T-cell (primary cell): ENCODE measurements at regions not wholly inside any gene's neighbourhood (a gene's known extent, or its start where the extent isn't known, plus 50 kb on each side); places are given as distances from the start of the nearest gene placed in this dataset.

Source experiments
- ATAC-seq, 4 experiments: fragments of 200-7000 bp in 3 of 4; fragments of 150-1000 bp in 1 of 4; cut with Tn5 transposase; replicated peaks in 1 of 4; 1 replicate in 3 of 4; 2 replicates in 1 of 4; pipeline ENCODE4 v1.10.0; 2021; ENCODE audit warnings: moderate library complexity in 3 of 4, mild to moderate bottlenecking in 2 of 4, moderate number of reproducible peaks in 1 of 4
- CTCF ChIA-PET, 2 donors: fragments of 300-600 bp; sonication (Branson Sonifier 250); formaldehyde crosslinking; loops; one replicate each; lab custom pipeline; 2022; ENCODE audit warnings: antibody characterized with exemption in 2 of 2; lab: Charles Lee
- POLR2A ChIA-PET, 2 donors: fragments of 300-600 bp; sonication (Branson Sonifier 250); formaldehyde crosslinking; loops; one replicate each; lab custom pipeline; 2022; ENCODE audit warnings: antibody characterized with exemption in 2 of 2; lab: Charles Lee
- DNase-seq, 35 experiments: peaks; one replicate each; pipeline versions ENCODE4 v3.0.0 to v3.0.0-alpha.2; 2013 to 2023
- H3K27ac ChIP-seq: one replicate; pipeline ENCODE4 v1.5.1; 2013; ENCODE audit warnings: low read length
- H3K27me3 ChIP-seq, 2 experiments: replicated peaks in 1 of 2; 1 replicate in 1 of 2; 2 replicates in 1 of 2; pipeline versions ENCODE4 v1.6.1 to v1.7.0; 2013; ENCODE audit warnings: low read length in 1 of 2, mixed read lengths in 1 of 2; ENCODE audit not compliant: control insufficient read depth in 2 of 2, insufficient read depth in 2 of 2; ENCODE audit errors: extremely low read depth in 1 of 2
- H3K36me3 ChIP-seq, 2 donors: 1 replicate in 1 of 2; 2 replicates in 1 of 2; pipeline versions ENCODE4 v1.6.1 to v1.7.0; 2013; ENCODE audit warnings: low read length in 1 of 2; ENCODE audit not compliant: control insufficient read depth in 2 of 2, insufficient read depth in 1 of 2; ENCODE audit errors: extremely low read depth in 1 of 2
- H3K4me1 ChIP-seq, 2 experiments: 1 replicate in 1 of 2; 2 replicates in 1 of 2; pipeline versions ENCODE4 v1.6.1 to v1.7.0; 2013; ENCODE audit warnings: low read length in 2 of 2, mixed read lengths in 1 of 2; ENCODE audit not compliant: insufficient read depth in 2 of 2, control insufficient read depth in 1 of 2; ENCODE audit errors: extremely low read depth in 1 of 2
- H3K4me3 ChIP-seq, 2 donors: 1 replicate in 1 of 2; 2 replicates in 1 of 2; pipeline versions ENCODE4 v1.5.1 to v1.7.0; 2013; ENCODE audit warnings: mild to moderate bottlenecking in 2 of 2, low read length in 1 of 2, moderate library complexity in 1 of 2; ENCODE audit not compliant: control insufficient read depth in 1 of 2; ENCODE audit errors: extremely low read depth in 1 of 2
- H3K9me3 ChIP-seq: 2 replicates; pipeline ENCODE4 v1.7.0; 2013
- H3K27ac Mint-ChIP-seq, 2 donors: one replicate each; pipeline ENCODE4 v1.8.0; 2020 to 2021; ENCODE audit warnings: mild to moderate bottlenecking in 2 of 2, mixed read lengths in 2 of 2
- H3K27me3 Mint-ChIP-seq, 2 donors: one replicate each; pipeline ENCODE4 v1.8.0; 2021 to 2022; ENCODE audit warnings: mixed read lengths in 2 of 2
- H3K36me3 Mint-ChIP-seq: one replicate; pipeline ENCODE4 v1.8.0; 2021; ENCODE audit warnings: mixed read lengths
- H3K4me1 Mint-ChIP-seq, 3 donors: one replicate each; pipeline ENCODE4 v1.8.0; 2020 to 2022; ENCODE audit warnings: mixed read lengths in 3 of 3, mild to moderate bottlenecking in 1 of 3
- H3K4me3 Mint-ChIP-seq, 3 donors: one replicate each; pipeline ENCODE4 v1.8.0; 2020 to 2022; ENCODE audit warnings: mild to moderate bottlenecking in 3 of 3, mixed read lengths in 3 of 3, moderate library complexity in 3 of 3
- H3K9me3 Mint-ChIP-seq, 3 donors: one replicate each; pipeline ENCODE4 v1.8.0; 2020 to 2022; ENCODE audit warnings: mixed read lengths in 3 of 3
- WGBS: methylation state at CpG from one replicate; pipeline ENCODE4 v1.1.5; 2013; ENCODE audit warnings: missing lambda C conversion rate; ENCODE audit not compliant: insufficient coverage; 5-methylcytosine and 5-hydroxymethylcytosine counted together

GRCh38 chr9:120152295-120152694, 427.7 kb downstream of the CDK5RAP2 start:
- DNase-seq (no peak), ATAC-seq (no peak)
- no peak overlapping the region for H3K4me3 Mint-ChIP-seq
- no peaks in the 10 kb centered on the region for H3K9me3 ChIP-seq
- ChIA-PET POLR2A (no interaction called here), CTCF (no interaction called here)
- no peak overlapping the region for H3K27ac ChIP-seq
- peaks cover 0 to 4% (median 3%) of the 10 kb centered on the region in 3 donors for H3K9me3 Mint-ChIP-seq
- no peaks in the 10 kb centered on the region for H3K27me3 ChIP-seq
- H3K36me3 Mint-ChIP-seq = no peaks in the 10 kb centered on the region
- H3K27ac Mint-ChIP-seq = no peak overlapping the region
- H3K27me3 Mint-ChIP-seq = peaks cover 0 to 15% of the 10 kb centered on the region in 2 donors
- H3K4me1 ChIP-seq = no peaks in the 10 kb centered on the region
- no peaks in the 10 kb centered on the region for H3K4me1 Mint-ChIP-seq
- no peaks in the 10 kb centered on the region for H3K36me3 ChIP-seq
- no peak overlapping the region for H3K4me3 ChIP-seq
- 80% methylated on average over 1 of the region's 4 CpGs for WGBS

DNA sequence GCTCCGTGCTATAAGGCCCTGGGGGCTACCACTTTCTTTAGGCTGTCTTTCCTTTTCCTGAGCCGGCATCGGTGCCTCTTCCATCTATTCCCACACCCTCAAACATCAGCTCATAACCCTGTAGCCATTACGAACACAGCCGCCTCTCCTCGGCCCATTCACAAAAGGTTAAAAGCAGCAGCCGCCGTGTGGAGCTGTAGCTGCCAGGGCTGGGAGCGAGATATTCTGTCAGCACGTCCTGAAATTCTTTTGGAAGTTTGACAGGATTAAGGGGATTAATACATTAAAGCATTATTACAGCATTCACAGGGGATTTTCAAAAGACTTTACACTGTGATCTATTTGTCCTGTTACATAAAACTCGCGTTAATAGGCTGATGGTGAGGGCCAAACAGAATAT, 428.2 kb downstream of the CDK5RAP2 start:
- ChIA-PET POLR2A (no interaction called here), CTCF (no interaction called here)
- WGBS = 87% methylated on average over 5 of the region's 12 CpGs
- no peaks in the 10 kb centered on the region for H3K9me3 ChIP-seq
- H3K27me3 ChIP-seq = no peaks in the 10 kb centered on the region
- no peak overlapping the region for H3K4me3 ChIP-seq
- H3K9me3 Mint-ChIP-seq = peaks cover 0 to 4% (median 3%) of the 10 kb centered on the region in 3 donors
- H3K4me1 Mint-ChIP-seq = no peaks in the 10 kb centered on the region
- peaks cover 0 to 14% of the 10 kb centered on the region in 2 donors for H3K27me3 Mint-ChIP-seq
- H3K4me1 ChIP-seq = no peaks in the 10 kb centered on the region
- no peaks in the 10 kb centered on the region for H3K36me3 Mint-ChIP-seq
- H3K27ac ChIP-seq = no peak overlapping the region
- H3K36me3 ChIP-seq = no peaks in the 10 kb centered on the region
- ATAC-seq (no peak), DNase-seq (no peak)
- H3K27ac Mint-ChIP-seq = no peak overlapping the region
- H3K4me3 Mint-ChIP-seq = no peak overlapping the region

- CTCF ChIA-PET = no interaction called here
- Mint-ChIP-seq H3K9me3 (peaks cover 0 to 4% (median 3%) of the 10 kb centered on the region in 3 donors), H3K27me3 (peaks cover 0 to 12% of the 10 kb centered on the region in 2 donors), H3K36me3 (no peaks in the 10 kb centered on the region), H3K4me3 (no peak overlapping the region), H3K27ac (no peak overlapping the region), H3K4me1 (no peaks in the 10 kb centered on the region)
- POLR2A ChIA-PET = no interaction called here
- no peak for DNase-seq
- Histone ChIP-seq H3K36me3 (no peaks in the 10 kb centered on the region), H3K4me3 (no peak overlapping the region), H3K9me3 (no peaks in the 10 kb centered on the region), H3K27ac (no peak overlapping the region), H3K27me3 (no peaks in the 10 kb centered on the region), H3K4me1 (no peaks in the 10 kb centered on the region)
- no peak for ATAC-seq
- no CpG with 5 or more reads among the region's 3 CpGs for WGBS
These were observed 428.8 kb downstream of the CDK5RAP2 start for GRCh38 chr9:120151149-120151548.

DNA sequence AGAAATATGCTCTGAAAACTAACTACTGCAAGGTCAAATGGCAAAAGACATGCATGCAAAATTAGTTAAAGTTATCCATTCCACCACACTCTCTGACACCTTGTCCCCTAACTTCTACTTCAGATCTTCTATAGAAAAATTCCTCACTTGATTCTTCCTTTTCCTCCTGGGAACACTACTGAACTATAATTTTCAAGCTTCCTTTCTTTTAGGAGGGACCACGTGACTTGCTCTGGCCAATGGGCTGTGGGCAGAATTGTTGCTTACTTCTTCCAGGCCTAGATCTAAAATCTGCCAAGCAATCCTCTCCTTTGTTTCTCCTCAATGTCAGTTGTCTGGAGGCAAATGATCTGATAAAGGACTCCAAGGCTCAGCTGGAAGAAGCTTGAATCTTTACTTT, 441.0 kb downstream of the CDK5RAP2 start:
- no peaks in the 10 kb centered on the region for H3K4me1 ChIP-seq
- Mint-ChIP-seq H3K27me3 (no peaks in the 10 kb centered on the region), H3K4me1 (no peaks in the 10 kb centered on the region), H3K9me3 (peaks cover 0 to 16% (median 2%) of the 10 kb centered on the region in 3 donors), H3K27ac (no peak overlapping the region), H3K4me3 (no peak overlapping the region), H3K36me3 (no peaks in the 10 kb centered on the region)
- no peaks in the 10 kb centered on the region for H3K9me3 ChIP-seq
- DNase-seq = no peak
- ChIA-PET POLR2A (no interaction called here), CTCF (no interaction called here)
- WGBS = no CpG with 5 or more reads among the region's 1 CpG
- H3K27ac ChIP-seq = no peak overlapping the region
- no peak overlapping the region for H3K4me3 ChIP-seq
- H3K27me3 ChIP-seq = no peaks in the 10 kb centered on the region
- ATAC-seq = no peak
- no peaks in the 10 kb centered on the region for H3K36me3 ChIP-seq

- Histone ChIP-seq H3K36me3 (no peaks in the 10 kb centered on the region), H3K9me3 (no peaks in the 10 kb centered on the region), H3K4me3 (no peak overlapping the region), H3K27me3 (no peaks in the 10 kb centered on the region), H3K4me1 (no peaks in the 10 kb centered on the region), H3K27ac (no peak overlapping the region)
- no peaks in the 10 kb centered on the region for H3K4me1 Mint-ChIP-seq
- H3K27me3 Mint-ChIP-seq = no peaks in the 10 kb centered on the region
- H3K9me3 Mint-ChIP-seq = peaks cover 6 to 16% (median 8%) of the 10 kb centered on the region in 3 donors
- CTCF ChIA-PET = no interaction called here
- no peak overlapping the region for H3K4me3 Mint-ChIP-seq
- no peak for ATAC-seq
- POLR2A ChIA-PET = no interaction called here
- no peaks in the 10 kb centered on the region for H3K36me3 Mint-ChIP-seq
- 90% methylated on average over 2 of the region's 5 CpGs for WGBS
- no peak for DNase-seq
- no peak overlapping the region for H3K27ac Mint-ChIP-seq
These were observed 442.7 kb downstream of the CDK5RAP2 start for GRCh38 chr9:120137186-120137840.

GRCh38 chr9:120136696-120137095, 443.3 kb downstream of the CDK5RAP2 start:
- Histone ChIP-seq H3K4me3 (no peak overlapping the region), H3K9me3 (no peaks in the 10 kb centered on the region), H3K27ac (no peak overlapping the region), H3K4me1 (no peaks in the 10 kb centered on the region), H3K36me3 (no peaks in the 10 kb centered on the region), H3K27me3 (no peaks in the 10 kb centered on the region)
- no peak for ATAC-seq
- WGBS = no CpG with 5 or more reads among the region's 1 CpG
- no peak for DNase-seq
- Mint-ChIP-seq H3K27me3 (no peaks in the 10 kb centered on the region), H3K9me3 (peaks cover 6 to 16% (median 8%) of the 10 kb centered on the region in 3 donors), H3K4me3 (no peak overlapping the region), H3K27ac (no peak overlapping the region), H3K4me1 (no peaks in the 10 kb centered on the region), H3K36me3 (no peaks in the 10 kb centered on the region)
- CTCF ChIA-PET = no interaction called here
- POLR2A ChIA-PET = no interaction called here

DNA sequence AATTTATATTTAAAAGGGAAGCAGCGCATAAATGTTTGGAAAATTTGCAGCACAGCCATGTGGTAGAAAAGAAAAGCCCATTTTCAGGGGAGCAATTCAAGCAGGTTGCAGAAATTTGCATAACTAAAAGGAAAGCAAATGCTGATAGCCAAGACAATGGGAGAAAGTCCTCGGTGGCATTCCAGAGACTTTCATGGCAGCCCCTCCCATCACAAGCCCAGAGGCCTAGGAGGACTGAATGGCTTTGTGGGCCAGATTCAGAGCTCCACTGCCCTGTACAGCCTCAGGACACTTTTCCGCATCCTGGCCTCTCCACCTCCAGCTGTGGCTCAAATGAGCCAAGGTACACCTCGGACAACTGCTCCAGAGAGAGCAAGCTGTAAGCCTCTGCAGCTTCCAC, 462.9 kb downstream of the CDK5RAP2 start:
- ChIA-PET POLR2A (no interaction called here), CTCF (no interaction called here)
- peaks cover 0 to 6% of the 10 kb centered on the region in 2 experiments for H3K27me3 ChIP-seq
- no peak overlapping the region for H3K4me3 Mint-ChIP-seq
- peaks cover 0 to 15% of the 10 kb centered on the region in 2 donors for H3K27me3 Mint-ChIP-seq
- H3K9me3 Mint-ChIP-seq = peaks cover 0 to 5% (median 4%) of the 10 kb centered on the region in 3 donors
- H3K4me1 Mint-ChIP-seq = no peaks in the 10 kb centered on the region
- DNase-seq (no peak), ATAC-seq (no peak)
- H3K4me3 ChIP-seq = no peak overlapping the region
- no peaks in the 10 kb centered on the region for H3K36me3 Mint-ChIP-seq
- no peaks in the 10 kb centered on the region for H3K9me3 ChIP-seq
- 83% methylated on average over 3 of the region's 4 CpGs for WGBS
- H3K36me3 ChIP-seq = no peaks in the 10 kb centered on the region
- H3K4me1 ChIP-seq = no peaks in the 10 kb centered on the region
- H3K27ac Mint-ChIP-seq = no peak overlapping the region
- H3K27ac ChIP-seq = no peak overlapping the region
